BJ (cell line): ENCODE measurements at regions not wholly inside any gene's neighbourhood (a gene's known extent, or its start where the extent isn't known, plus 50 kb on each side); places are given as distances from the start of the nearest gene placed in this dataset.

Experiments
- CTCF ChIA-PET: fragments of 350-600 bp; formaldehyde crosslinking; extraction: SDS; loops from one replicate; lab custom pipeline; 2021; ENCODE audit warnings: antibody characterized with exemption, inconsistent platforms; lab: Yijun Ruan, JAX
- POLR2A ChIA-PET: fragments of 300-600 bp; sonication (Branson Sonifier 250); formaldehyde crosslinking; extraction: SDS; loops from one replicate; lab custom pipeline; 2021; ENCODE audit warnings: antibody characterized with exemption; lab: Charles Lee
- DNase-seq: peaks from one replicate; pipeline ENCODE4 v3.0.0-alpha.2; 2011; ENCODE audit warnings: low read depth
- H3K27me3 ChIP-seq: 2 replicates; pipeline ENCODE4 v1.6.0; 2011; ENCODE audit warnings: low read length; ENCODE audit not compliant: control insufficient read depth, insufficient read depth
- H3K36me3 ChIP-seq: 2 replicates; pipeline ENCODE4 v1.5.1; 2011; ENCODE audit warnings: low read length; ENCODE audit not compliant: control insufficient read depth, insufficient read depth
- H3K4me3 ChIP-seq: 2 replicates; pipeline ENCODE4 v1.5.1; 2011; ENCODE audit warnings: low read depth, mild to moderate bottlenecking, control low read depth, low read length
- TF ChIP-seq, protein P1 (sequence below): IDR thresholded peaks from 2 replicates; pipeline ENCODE4 v1.5.1; 2011; ENCODE audit warnings: low read depth, mild to moderate bottlenecking, control low read depth, inconsistent platforms, low read length, moderate library complexity; ENCODE audit not compliant: insufficient read depth

DNA sequence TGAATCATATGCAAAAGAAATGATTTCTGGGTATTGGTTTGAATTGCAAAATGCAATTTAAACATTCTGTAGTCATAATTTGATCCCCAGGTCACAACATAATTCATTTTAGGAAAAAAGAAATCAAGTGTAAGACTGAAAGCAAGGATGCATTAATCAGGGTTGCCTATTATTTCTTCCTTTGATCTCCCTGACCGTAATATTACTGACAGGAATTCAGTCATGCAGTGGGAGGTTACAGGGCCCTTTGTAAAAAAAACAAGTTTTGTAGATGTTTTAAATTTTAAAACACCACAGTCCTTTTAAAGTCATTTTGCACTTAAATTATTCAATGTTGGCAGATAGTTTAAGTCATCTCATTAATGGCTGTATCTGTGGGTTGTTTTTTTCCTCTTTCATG lies 263.0 kb upstream of the NCAM2 start:
- POLR2A ChIA-PET: no interaction called here
- TF ChIP-seq, protein P1, sequence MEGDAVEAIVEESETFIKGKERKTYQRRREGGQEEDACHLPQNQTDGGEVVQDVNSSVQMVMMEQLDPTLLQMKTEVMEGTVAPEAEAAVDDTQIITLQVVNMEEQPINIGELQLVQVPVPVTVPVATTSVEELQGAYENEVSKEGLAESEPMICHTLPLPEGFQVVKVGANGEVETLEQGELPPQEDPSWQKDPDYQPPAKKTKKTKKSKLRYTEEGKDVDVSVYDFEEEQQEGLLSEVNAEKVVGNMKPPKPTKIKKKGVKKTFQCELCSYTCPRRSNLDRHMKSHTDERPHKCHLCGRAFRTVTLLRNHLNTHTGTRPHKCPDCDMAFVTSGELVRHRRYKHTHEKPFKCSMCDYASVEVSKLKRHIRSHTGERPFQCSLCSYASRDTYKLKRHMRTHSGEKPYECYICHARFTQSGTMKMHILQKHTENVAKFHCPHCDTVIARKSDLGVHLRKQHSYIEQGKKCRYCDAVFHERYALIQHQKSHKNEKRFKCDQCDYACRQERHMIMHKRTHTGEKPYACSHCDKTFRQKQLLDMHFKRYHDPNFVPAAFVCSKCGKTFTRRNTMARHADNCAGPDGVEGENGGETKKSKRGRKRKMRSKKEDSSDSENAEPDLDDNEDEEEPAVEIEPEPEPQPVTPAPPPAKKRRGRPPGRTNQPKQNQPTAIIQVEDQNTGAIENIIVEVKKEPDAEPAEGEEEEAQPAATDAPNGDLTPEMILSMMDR: no peak
- CTCF ChIA-PET: no interaction called here
- no peak for DNase-seq
- Histone ChIP-seq H3K27me3 (no peaks in the 10 kb centered on the region), H3K36me3 (no peaks in the 10 kb centered on the region), H3K4me3 (no peak overlapping the region)

DNA sequence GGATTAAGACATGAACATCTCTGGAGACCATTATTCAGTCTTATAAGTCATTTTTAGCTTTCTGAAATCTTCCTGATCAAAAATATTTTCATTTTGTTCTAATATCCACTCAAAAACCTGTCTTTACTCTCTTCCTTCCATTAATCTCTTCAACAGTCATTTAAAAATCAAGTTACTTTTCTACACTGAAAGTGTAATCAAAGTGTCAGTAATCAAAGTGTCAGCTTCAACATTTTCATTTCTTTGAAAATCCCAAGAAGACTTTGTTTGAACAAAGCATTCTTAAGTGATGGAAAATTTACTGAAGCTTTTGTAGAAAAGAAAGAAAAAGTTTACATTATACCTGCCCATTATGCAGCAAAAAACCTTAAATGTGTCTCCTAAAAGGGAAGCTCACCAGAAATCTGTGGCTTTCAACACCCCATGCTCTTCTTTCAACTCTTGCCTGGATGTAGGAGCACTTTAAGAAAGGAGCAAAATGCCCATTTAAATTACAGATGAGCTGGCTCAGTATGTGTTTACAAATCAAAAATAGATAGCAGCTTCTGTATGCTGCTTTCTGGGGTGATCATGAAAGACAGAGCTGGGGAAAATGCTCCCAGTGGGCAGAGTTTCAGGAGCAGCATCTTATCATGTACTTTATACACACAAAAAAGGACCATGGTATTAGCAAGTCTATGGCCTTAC lies 260.8 kb upstream of the NCAM2 start:
- H3K27me3 ChIP-seq: no peaks in the 10 kb centered on the region
- DNase-seq: no peak
- TF ChIP-seq, protein P1: no peak
- CTCF ChIA-PET: no interaction called here
- H3K36me3 ChIP-seq: no peaks in the 10 kb centered on the region
- POLR2A ChIA-PET: no interaction called here
- H3K4me3 ChIP-seq: no peak overlapping the region

DNA sequence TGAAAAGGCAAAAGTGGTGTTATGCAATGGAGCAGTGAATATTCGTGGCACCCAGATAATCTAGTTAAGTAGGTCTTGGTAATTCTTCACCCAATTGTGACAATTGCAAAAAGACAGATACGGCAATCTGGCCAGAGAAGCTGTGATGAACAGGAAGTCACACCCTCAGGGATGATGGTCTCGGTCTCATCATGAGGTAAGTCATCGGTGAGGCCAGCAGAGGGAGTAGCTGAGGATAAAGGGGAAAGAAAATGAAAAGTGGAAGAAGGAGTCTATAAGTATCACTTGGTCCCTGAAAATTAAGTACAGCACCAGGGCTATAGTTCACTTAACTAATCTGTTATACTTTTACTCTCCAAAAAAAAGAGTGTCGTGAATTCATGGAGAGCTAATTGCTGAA lies 258.8 kb upstream of the NCAM2 start:
- Histone ChIP-seq H3K4me3 (no peak overlapping the region), H3K36me3 (no peaks in the 10 kb centered on the region), H3K27me3 (no peaks in the 10 kb centered on the region)
- TF ChIP-seq, protein P1: no peak
- no peak for DNase-seq
- ChIA-PET CTCF (no interaction called here), POLR2A (no interaction called here)

DNA sequence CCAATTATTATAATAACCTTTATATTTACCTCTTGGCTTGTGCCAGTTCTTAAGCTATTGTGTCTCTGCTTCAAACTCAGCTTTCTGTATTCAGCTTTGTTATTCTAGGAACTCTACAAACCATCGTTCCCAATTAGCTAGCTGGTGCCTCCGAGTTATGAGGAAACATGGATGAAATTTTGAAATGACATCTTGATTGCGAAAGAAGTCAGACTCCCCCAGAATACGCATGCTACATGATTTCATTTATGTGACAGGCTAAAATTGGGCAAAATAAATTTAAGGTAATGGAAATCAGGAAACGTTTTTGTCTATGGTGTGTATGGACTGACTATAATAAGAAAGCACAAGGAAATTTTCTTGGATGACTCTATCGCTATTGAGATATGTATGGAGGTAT lies 256.8 kb upstream of the NCAM2 start:
- Histone ChIP-seq H3K27me3 (no peaks in the 10 kb centered on the region), H3K36me3 (no peaks in the 10 kb centered on the region), H3K4me3 (no peak overlapping the region)
- TF ChIP-seq, protein P1: no peak
- no peak for DNase-seq
- POLR2A ChIA-PET: no interaction called here
- CTCF ChIA-PET: no interaction called here

DNA sequence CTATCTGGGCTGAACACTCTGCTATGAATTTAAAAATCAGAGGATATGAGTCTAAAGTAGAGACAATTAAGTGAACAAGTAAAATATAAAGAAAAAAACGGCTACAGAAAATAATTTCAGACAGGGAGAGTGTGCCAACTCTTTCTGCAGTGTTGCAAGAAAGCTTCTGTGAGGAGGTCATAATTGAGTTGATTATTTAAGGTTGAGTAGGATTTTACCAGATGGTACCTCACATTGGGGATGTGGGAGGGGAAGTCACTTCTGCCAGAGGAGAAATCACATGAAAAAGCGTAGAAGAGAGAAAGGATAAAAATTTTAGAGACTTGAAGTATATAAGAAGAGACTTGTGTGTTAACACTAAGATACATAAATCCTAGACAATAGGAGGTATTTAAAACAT lies 238.0 kb upstream of the NCAM2 start:
- no peaks in the 10 kb centered on the region for H3K27me3 ChIP-seq
- CTCF ChIA-PET: no interaction called here
- POLR2A ChIA-PET: no interaction called here

More for the DNA sequence above, 238.0 kb upstream of the NCAM2 start:
- no peak overlapping the region for H3K4me3 ChIP-seq
- TF ChIP-seq, protein P1: no peak
- DNase-seq: no peak
- H3K36me3 ChIP-seq: no peaks in the 10 kb centered on the region
